Activated CD4-positive, CD25-positive, alpha-beta regulatory T cell (primary cell): ENCODE measurements at regions not wholly inside any gene's neighbourhood (a gene's known extent, or its start where the extent isn't known, plus 50 kb on each side); places are given as distances from the start of the nearest gene placed in this dataset.
"Not testable (repeated sequence)": the region's sequence is repeated elsewhere in the genome, so short reads cannot be mapped to it uniquely, and the experiment has no call there.

ENCODE experiments used
- DNase-seq, 4 experiments: peaks; one replicate each; lab custom pipeline; 2025; lab: John Stamatoyannopoulos, UW

GRCh38 chr6:6724539-6725467 lies 136.3 kb downstream of the LY86 start:
- DNase-seq = peak in 1 of 4 experiments; percentile 21

GRCh38 chr6:6725468-6726209 lies 137.1 kb downstream of the LY86 start:
- no peak for DNase-seq

GRCh38 chr6:6728169-6728941 lies 139.8 kb downstream of the LY86 start:
- DNase-seq = no peak

GRCh38 chr6:6729971-6730370 lies 141.5 kb downstream of the LY86 start:
- DNase-seq = no peak

- DNase-seq = no peak
Measured at GRCh38 chr6:6730831-6731230, 142.3 kb downstream of the LY86 start.

GRCh38 chr6:6734479-6735465 lies 146.3 kb downstream of the LY86 start:
- no peak for DNase-seq

- no peak for DNase-seq
Measured at GRCh38 chr6:6736791-6737654, 148.5 kb downstream of the LY86 start.

GRCh38 chr6:6737671-6738070 lies 149.2 kb downstream of the LY86 start:
- DNase-seq = no peak

- no peak for DNase-seq
Measured at GRCh38 chr6:6738108-6738507, 149.6 kb downstream of the LY86 start.

- DNase-seq = no peak
Measured at GRCh38 chr6:6738922-6739716, 150.6 kb downstream of the LY86 start.

GRCh38 chr6:6740595-6740994 lies 152.1 kb downstream of the LY86 start:
- DNase-seq = no peak

GRCh38 chr6:6741264-6741663 lies 152.7 kb downstream of the LY86 start:
- DNase-seq = no peak

GRCh38 chr6:6742535-6742934 lies 154.0 kb downstream of the LY86 start:
- DNase-seq = no peak

- no peak for DNase-seq
Measured at GRCh38 chr6:6744551-6744950, 156.0 kb downstream of the LY86 start.

GRCh38 chr6:6745637-6746332 lies 157.3 kb downstream of the LY86 start:
- not testable (repeated sequence) for DNase-seq

GRCh38 chr6:6746333-6746969 lies 157.9 kb downstream of the LY86 start:
- no peak for DNase-seq

- DNase-seq = no peak
Measured at GRCh38 chr6:6746970-6747338, 158.4 kb downstream of the LY86 start.

GRCh38 chr6:6747371-6747770 lies 158.9 kb downstream of the LY86 start:
- no peak for DNase-seq
